Inflammatory macrophage treated with lipopolysaccharide for 1 hour (primary cell): ENCODE measurements at regions not wholly inside any gene's neighbourhood (a gene's known extent, or its start where the extent isn't known, plus 50 kb on each side); places are given as distances from the start of the nearest gene placed in this dataset.
A peak's percentile ranks its signal among the peaks of the same experiment; 100 is the strongest.

ENCODE experiments used
- DNase-seq, 2 donors: peaks; one replicate each; pipeline ENCODE4 v3.0.0-alpha.2; 2020 to 2022

DNA sequence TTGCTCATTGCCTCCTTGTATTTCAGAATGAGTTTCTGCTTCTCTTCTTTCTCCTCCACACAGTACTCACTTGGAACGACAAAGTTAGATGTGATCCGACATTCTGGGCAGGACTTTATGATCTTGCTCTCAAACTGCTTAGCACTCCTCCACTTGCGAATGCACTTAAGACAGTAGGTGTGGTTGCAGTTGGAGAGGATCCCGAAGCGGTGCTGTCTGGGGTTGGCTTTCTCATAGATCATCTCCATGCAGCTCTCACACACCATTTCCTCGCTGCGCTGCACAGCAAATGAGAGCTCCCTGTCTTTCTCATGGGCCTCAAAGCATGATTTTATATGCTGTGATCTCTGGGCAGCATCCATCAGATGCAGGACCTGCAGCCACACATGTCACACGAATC lies 245.7 kb downstream of the C12orf50 start:
- no peak for DNase-seq

DNA sequence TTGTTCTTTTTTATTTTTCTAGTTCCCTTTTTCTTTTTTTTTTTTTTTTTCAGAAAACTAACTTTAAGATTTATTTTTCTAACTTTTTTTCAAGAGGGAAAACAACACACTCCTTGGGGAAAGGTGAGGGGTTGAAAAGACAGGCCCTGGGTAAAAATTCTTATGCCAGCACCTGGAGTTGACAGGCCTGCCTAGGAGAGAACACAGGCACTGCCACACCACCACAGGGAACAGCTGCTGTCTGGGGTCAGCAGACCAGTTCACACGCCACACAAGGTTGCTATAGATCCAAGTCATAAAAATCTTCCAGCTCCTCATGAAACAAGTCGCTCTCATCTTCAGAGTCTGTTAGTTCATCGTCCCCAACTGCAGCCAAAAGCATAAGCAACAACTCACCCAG lies 246.4 kb downstream of the C12orf50 start:
- DNase-seq, result no peak

- no peak for DNase-seq
These were observed 249.2 kb downstream of the C12orf50 start for GRCh38 chr12:87779858-87780498.

DNA sequence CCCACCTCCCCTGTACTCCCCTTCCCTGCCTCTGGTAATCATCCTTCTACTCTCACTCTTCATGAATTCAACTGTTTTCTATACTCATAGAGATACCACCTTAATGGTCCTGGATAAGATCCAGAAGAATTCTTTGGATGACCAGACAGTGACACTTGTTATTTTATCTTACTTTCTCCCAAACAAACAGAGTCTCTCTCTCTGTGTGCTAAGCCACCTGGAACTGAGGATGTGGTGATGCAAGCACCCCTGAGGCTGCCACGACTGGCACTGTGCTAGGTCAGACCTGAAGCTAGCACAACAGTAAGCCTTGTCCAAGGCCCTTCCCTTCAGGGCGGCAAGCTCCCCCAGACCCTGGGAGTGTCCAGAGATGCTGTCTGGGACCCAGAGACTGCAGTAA lies 250.2 kb downstream of the C12orf50 start:
- DNase-seq, result no peak

- DNase-seq, result no peak
These were observed 251.1 kb downstream of the C12orf50 start for GRCh38 chr12:87778065-87778464.

DNA sequence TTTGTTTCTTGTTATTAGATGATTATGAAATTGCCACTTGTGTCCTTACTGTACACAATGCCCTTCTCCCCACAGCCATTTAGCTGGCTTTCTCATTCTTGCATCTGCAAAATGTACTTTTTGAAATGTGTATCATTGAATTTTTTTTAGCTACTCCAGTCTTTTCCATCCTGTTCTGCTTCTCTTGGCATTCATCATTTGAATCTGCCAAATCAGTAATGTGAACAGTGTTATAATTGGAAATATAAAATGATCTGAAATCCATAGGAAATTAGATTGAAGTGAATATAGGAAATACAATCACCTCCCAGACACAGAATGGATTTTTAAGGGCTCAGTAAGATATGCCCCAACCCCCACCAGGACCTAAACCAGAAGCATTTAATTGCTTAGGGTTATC lies 253.4 kb downstream of the C12orf50 start:
- DNase-seq, result no peak

DNA sequence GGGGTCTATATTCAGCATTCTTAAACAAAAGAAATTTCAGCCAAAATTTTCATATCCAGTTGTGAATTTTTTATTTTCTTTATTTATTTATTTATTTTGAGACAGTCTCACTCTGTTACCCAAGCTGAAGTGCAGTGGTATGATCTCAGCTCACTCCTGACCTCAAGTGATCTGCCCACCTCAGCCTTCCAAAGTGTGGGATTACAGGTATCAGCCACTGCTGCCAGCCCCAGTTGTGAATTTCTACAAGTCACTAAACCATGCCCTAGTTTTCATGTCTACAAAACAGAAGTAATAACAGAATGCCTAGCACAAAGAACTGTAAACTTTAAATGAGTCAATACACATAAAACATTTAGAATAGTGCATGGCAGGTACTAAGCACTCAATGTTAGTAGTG lies 254.2 kb downstream of the C12orf50 start:
- no peak for DNase-seq

DNA sequence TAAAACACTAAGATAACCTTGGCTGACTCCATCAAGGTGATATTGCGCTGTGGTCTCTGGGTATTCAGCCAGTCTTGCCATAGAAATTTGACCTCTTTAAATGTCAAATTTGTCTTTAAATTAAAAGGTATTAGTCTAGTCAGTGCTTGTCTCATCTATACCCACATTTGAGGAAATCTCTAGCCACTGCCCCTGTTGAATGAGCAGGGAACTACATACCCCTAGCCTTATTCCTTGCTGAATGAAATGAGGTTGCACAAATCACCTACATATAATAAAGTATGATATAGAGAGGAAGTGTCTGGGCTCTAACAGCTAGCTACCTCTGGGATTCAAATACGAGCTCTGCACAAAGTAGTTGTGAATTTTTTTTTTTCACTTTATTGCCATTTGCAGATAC lies 256.8 kb downstream of the C12orf50 start:
- DNase-seq, result no peak

DNA sequence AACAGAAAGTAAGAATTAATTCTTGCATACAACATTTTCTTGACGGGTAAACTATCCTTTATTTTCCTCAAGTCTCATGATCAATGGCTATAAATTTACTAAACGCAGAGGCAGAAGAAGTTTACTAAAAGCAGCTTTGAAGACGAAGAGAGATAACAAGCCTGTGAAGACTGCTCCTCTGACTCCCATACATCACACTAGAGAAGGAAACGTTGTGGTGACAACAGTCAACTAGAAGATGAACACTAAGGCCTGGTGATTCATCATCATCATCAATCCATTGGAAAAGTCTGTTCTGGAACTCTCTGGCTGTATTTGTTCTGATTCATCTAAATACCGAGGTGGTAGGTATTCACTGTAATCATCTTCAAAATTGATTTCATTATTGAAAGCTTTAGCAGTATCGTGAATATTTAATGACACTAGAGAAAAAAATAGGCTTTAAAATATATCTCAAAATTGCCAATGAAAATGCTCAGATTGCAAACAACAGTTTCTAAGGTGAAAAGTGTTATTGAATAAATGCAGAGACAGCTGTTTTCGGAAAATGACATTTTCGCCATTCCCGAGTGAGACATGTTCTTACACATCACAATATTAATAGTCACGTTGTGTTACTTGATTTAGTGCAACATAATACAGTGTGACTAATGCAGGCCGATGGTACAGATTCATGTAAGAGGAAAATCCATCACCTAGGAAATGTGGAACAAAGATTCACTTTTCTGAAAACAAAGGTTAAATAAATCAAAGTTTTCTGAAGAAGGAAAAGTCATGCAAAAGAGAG lies 260.5 kb downstream of the C12orf50 start:
- no peak for DNase-seq

- DNase-seq, result no peak
These were observed 263.2 kb downstream of the C12orf50 start for GRCh38 chr12:87766044-87766443.

DNA sequence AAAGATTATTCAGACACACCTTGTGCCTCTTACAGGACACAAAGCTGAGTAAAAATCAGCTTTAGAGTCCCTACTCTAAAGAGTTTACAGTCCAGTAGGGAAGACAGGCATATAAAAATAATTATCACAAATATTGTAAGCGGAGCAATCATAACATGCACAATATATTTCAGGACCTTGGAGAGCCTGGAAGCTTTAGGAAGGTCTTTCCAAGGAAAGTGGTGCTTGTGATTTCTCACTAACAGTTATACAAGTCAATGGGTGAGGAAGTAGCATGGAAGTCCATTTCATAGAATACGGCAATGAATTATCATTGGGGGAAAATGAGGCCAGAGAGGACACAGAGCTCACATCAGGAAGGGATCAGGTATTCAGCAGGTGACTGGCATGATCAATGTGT lies 268.3 kb downstream of the C12orf50 start:
- no peak for DNase-seq

GRCh38 chr12:87758271-87758670 lies 270.9 kb downstream of the C12orf50 start:
- DNase-seq, result no peak

- no peak for DNase-seq
These were observed 272.5 kb downstream of the C12orf50 start for GRCh38 chr12:87756721-87757120.

DNA sequence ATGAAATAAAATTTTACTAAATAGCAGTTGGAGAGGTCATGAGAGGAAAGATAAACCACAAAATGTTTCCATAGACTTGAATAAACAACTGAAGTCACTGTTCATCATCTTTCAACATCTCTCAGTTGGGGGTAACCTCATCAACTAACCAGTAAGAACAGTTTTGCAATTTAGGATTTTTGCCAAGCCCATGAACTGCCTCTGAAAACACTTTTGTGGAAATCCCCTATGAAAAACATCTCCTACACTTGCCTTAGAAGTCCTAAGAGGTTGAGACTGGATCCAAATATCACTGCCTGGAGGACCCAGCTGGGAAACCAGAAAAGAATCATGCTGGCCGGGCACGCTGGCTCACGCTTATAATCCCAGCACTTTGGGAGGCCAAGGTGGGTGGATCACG lies 273.1 kb downstream of the C12orf50 start:
- DNase-seq, result peak; percentile 1 to 5

DNA sequence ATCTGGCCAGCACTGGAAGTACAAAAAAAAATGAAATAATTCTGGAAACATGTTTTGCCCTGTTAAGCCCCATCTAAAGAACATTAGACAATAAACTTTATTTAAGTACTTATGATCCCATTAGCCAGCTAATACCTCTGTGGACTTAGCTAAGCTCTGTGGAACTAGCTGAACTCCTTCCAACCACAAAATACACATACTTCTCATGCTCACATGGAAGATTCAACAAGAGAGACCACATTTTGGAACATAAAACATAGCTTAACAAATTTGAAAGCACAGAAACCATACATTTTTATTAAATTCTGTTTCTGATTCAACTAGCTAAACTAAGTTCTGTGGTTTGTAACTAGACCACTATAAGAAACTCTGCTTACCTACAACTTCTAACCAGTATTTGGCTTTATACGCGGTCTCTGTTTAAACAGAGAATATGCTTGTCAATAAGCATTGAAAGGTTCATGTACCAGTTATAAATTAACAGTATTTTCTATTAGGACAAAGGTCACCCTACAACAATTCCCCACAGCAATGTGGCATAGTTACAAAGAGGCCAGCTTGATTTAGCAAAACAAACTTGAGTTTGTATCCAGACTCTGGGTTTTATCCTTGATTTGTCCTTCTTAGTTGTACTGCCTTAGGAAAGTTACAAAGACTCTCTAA lies 300.1 kb downstream of the C12orf50 start:
- no peak for DNase-seq

DNA sequence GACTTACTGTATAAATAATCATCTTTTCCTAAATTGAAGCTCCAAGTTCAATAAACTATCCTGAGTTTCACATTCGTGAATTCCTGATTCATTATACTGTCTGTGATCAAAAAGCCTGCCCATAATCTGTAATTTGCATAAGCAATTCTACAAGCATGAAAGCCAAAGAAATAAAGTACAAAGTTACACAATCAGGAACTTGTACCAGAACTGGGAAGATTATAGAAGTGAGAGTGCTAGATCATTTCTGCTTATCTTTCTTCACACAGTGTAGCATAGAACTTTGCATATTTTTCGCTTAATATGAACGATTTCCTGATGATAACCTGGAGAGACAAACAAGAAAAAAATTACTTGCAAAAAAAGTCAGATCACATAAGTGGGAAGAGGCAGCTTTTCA lies 308.2 kb downstream of the C12orf50 start:
- DNase-seq, result no peak

GRCh38 chr12:87704374-87704773 lies 324.8 kb downstream of the C12orf50 start:
- no peak for DNase-seq

- DNase-seq, result no peak
These were observed 338.9 kb downstream of the C12orf50 start for GRCh38 chr12:87690236-87690810.

DNA sequence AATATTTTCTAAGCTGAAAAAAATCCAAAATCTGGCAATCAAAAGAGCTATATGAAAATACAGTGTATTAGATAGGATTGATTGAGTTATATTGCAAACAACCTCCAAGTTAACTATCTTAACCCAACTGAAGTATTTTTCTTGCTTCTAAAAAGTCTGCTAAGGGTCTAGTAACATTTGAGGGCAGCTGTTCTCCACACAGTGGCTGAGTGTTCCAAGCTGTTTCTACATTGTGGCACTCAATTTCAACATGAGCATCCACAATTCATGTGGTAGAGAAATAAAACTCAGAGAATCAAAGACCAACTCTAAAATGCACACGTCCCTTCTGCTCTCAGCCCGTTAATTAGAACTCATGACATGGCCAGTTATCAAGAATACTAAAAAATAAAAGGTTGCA lies 340.0 kb downstream of the C12orf50 start:
- no peak for DNase-seq

DNA sequence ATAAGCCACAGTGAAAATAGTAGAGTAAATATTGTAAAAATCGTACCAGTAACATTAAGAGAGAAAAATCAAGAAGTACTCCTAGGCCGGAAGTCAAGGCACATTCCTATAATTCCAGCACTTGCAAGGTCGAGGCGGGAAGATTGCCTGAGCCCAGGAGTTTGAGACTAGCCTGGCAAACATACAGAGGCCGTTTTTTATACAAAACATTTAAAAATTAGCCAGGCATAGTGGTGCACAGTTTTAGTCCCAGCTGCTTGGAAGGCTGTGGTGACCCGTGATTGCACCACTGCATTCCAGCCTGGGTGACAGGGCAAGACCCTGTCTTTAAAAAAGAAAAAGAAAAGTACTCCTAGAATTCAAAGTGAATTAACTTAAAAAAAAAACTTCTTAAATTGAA lies 341.8 kb downstream of the C12orf50 start:
- DNase-seq, result no peak

- no peak for DNase-seq
These were observed 343.5 kb downstream of the C12orf50 start for GRCh38 chr12:87685696-87686095.

DNA sequence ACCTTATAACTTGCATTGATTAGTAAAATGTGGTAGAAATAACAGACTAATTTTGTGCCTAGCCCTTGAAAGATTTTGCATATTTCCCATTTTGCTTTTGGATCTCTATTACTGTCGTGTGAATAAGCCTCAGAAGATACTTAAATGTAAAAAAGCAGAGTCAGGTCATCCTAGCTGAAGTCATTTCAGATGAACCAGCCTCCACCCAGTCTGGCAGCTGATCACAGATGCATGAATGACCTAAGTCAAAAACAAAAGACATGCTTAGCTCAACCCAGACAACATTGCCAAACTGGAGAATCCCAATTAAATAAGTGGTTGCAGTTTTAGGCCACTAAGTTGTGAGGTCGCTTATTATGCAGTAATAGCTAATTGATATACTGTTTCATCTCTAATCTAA lies 349.9 kb downstream of the C12orf50 start:
- no peak for DNase-seq

DNA sequence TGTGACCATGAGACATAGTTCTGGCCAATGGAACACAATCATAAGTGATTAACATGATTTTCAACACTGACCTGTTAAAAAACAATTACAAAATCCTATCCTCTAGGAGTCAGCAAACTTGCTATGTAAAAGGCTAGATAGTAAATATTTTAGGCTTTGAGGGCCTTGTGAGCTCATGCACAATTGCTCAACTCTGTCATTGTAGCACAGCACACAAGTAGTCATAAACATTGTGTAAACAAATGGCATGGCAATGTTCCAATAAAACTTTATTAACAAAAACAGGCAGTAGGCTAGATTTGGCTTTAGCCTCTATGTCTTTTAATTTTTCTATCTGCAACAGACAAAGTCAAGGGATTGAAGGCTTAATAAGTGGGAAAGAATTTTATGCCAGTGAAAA lies 350.7 kb downstream of the C12orf50 start:
- no peak for DNase-seq

GRCh38 chr12:87676731-87677130 lies 352.5 kb downstream of the C12orf50 start:
- DNase-seq, result no peak
